ENCODE measurements at regions not wholly inside any gene's neighbourhood (a gene's known extent, or its start where the extent isn't known, plus 50 kb on each side); places are given as distances from the start of the nearest gene placed in this dataset.

GRCh38 chr13:64028551-64028950, 2612.9 kb upstream of the PCDH20 start:
- Histone ChIP-seq H4K20me1 (ENCODE audit: insufficient read depth, low read length) (no peaks in the 10 kb centered on the region), H3K9me3 (ENCODE audit: insufficient read depth, low read depth, low read length) (no peaks in the 10 kb centered on the region), H3K4me3 (ENCODE audit: insufficient read depth, low read depth, low read length) (no peak overlapping the region), H3K27ac (ENCODE audit: low read depth, low read length) (no peak overlapping the region), H2AFZ (ENCODE audit: low read depth, low read length) (no peak overlapping the region), H3K36me3 (ENCODE audit: insufficient read depth, low read length) (no peaks in the 10 kb centered on the region), H3K4me2 (ENCODE audit: low read length) (no peak overlapping the region), H3K27me3 (ENCODE audit: insufficient read depth, low read length) (no peaks in the 10 kb centered on the region), H3K4me1 (ENCODE audit: insufficient read depth, low read length) (no peaks in the 10 kb centered on the region), H3K9ac (ENCODE audit: low read length) (no peak overlapping the region), H3K79me2 (ENCODE audit: insufficient read depth, low read length) (no peaks in the 10 kb centered on the region)
- no peaks in the 10 kb centered on the region for H3K4me1 Mint-ChIP-seq (ENCODE audit: low read depth, unreplicated experiment)
- H3K36me3 Mint-ChIP-seq (ENCODE audit: low read depth, unreplicated experiment), result no peaks in the 10 kb centered on the region
- H3K9me3 Mint-ChIP-seq (ENCODE audit: unreplicated experiment), result no peaks in the 10 kb centered on the region
- FAIRE-seq (no peak), DNase-seq (ENCODE audit: low read depth) (no peak)
- H3K27ac Mint-ChIP-seq (ENCODE audit: unreplicated experiment), result no peak overlapping the region
- H3K27me3 Mint-ChIP-seq (ENCODE audit: low read depth, unreplicated experiment), result no peaks in the 10 kb centered on the region
- TF ChIP-seq CTCF (IDR thresholded peaks at IDR 0.05; ENCODE audit: insufficient read depth, low read depth, low read length) (no peak), EZH2 (IDR thresholded peaks at IDR 0.05; ENCODE audit: insufficient read depth, low read length) (no peak)
- H3K4me3 Mint-ChIP-seq (ENCODE audit: unreplicated experiment), result no peak overlapping the region

GRCh38 chr13:64020126-64020525, 2604.5 kb upstream of the PCDH20 start:
- no peak overlapping the region for H3K9ac ChIP-seq (ENCODE audit: low read length)
- no peaks in the 10 kb centered on the region for H3K4me1 ChIP-seq (ENCODE audit: insufficient read depth, low read length)
- H3K27ac ChIP-seq (ENCODE audit: low read depth, low read length), result no peak overlapping the region
- H4K20me1 ChIP-seq (ENCODE audit: insufficient read depth, low read length), result no peaks in the 10 kb centered on the region
- Mint-ChIP-seq H3K36me3 (ENCODE audit: low read depth, unreplicated experiment) (no peaks in the 10 kb centered on the region), H3K9me3 (ENCODE audit: unreplicated experiment) (no peaks in the 10 kb centered on the region), H3K27me3 (ENCODE audit: low read depth, unreplicated experiment) (no peaks in the 10 kb centered on the region), H3K27ac (ENCODE audit: unreplicated experiment) (no peak overlapping the region), H3K4me3 (ENCODE audit: unreplicated experiment) (no peak overlapping the region), H3K4me1 (ENCODE audit: low read depth, unreplicated experiment) (no peaks in the 10 kb centered on the region)
- H3K79me2 ChIP-seq (ENCODE audit: insufficient read depth, low read length), result no peaks in the 10 kb centered on the region
- H3K4me2 ChIP-seq (ENCODE audit: low read length), result no peak overlapping the region
- H3K27me3 ChIP-seq (ENCODE audit: insufficient read depth, low read length), result no peaks in the 10 kb centered on the region
- TF ChIP-seq CTCF (IDR thresholded peaks at IDR 0.05; ENCODE audit: insufficient read depth, low read depth, low read length) (no peak), EZH2 (IDR thresholded peaks at IDR 0.05; ENCODE audit: insufficient read depth, low read length) (no peak)
- H2AFZ ChIP-seq (ENCODE audit: low read depth, low read length), result no peak overlapping the region
- H3K9me3 ChIP-seq (ENCODE audit: insufficient read depth, low read depth, low read length), result no peaks in the 10 kb centered on the region
- no peaks in the 10 kb centered on the region for H3K36me3 ChIP-seq (ENCODE audit: insufficient read depth, low read length)
- H3K4me3 ChIP-seq (ENCODE audit: insufficient read depth, low read depth, low read length), result no peak overlapping the region
- FAIRE-seq (no peak), DNase-seq (ENCODE audit: low read depth) (no peak)

GRCh38 chr13:64007339-64007738, 2591.7 kb upstream of the PCDH20 start:
- no peak overlapping the region for H3K9ac ChIP-seq (ENCODE audit: low read length)
- TF ChIP-seq CTCF (IDR thresholded peaks at IDR 0.05; ENCODE audit: insufficient read depth, low read depth, low read length), result no peak
- TF ChIP-seq EZH2 (IDR thresholded peaks at IDR 0.05; ENCODE audit: insufficient read depth, low read length), result no peak
- no peaks in the 10 kb centered on the region for H3K79me2 ChIP-seq (ENCODE audit: insufficient read depth, low read length)
- H3K36me3 ChIP-seq (ENCODE audit: insufficient read depth, low read length), result no peaks in the 10 kb centered on the region
- Mint-ChIP-seq H3K4me3 (ENCODE audit: unreplicated experiment) (no peak overlapping the region), H3K36me3 (ENCODE audit: low read depth, unreplicated experiment) (no peaks in the 10 kb centered on the region), H3K9me3 (ENCODE audit: unreplicated experiment) (no peaks in the 10 kb centered on the region), H3K27ac (ENCODE audit: unreplicated experiment) (no peak overlapping the region), H3K4me1 (ENCODE audit: low read depth, unreplicated experiment) (peaks cover 3% of the 10 kb centered on the region), H3K27me3 (ENCODE audit: low read depth, unreplicated experiment) (no peaks in the 10 kb centered on the region)
- H3K4me3 ChIP-seq (ENCODE audit: insufficient read depth, low read depth, low read length), result no peak overlapping the region
- no peaks in the 10 kb centered on the region for H3K9me3 ChIP-seq (ENCODE audit: insufficient read depth, low read depth, low read length)
- DNase-seq (ENCODE audit: low read depth) (peak; percentile 20), FAIRE-seq (no peak)
- no peaks in the 10 kb centered on the region for H3K4me1 ChIP-seq (ENCODE audit: insufficient read depth, low read length)
- no peak overlapping the region for H3K27ac ChIP-seq (ENCODE audit: low read depth, low read length)
- no peak overlapping the region for H3K4me2 ChIP-seq (ENCODE audit: low read length)
- H3K27me3 ChIP-seq (ENCODE audit: insufficient read depth, low read length), result no peaks in the 10 kb centered on the region
- H2AFZ ChIP-seq (ENCODE audit: low read depth, low read length), result no peak overlapping the region
- no peaks in the 10 kb centered on the region for H4K20me1 ChIP-seq (ENCODE audit: insufficient read depth, low read length)

Data from astrocyte (in vitro differentiated cells and primary cell).